Osteocyte (in vitro differentiated cells): ENCODE measurements at regions not wholly inside any gene's neighbourhood (a gene's known extent, or its start where the extent isn't known, plus 50 kb on each side); places are given as distances from the start of the nearest gene placed in this dataset.
A peak's percentile ranks its signal among the peaks of the same experiment; 100 is the strongest.

Experiments
- DNase-seq: peaks from one replicate; pipeline ENCODE4 v3.0.0; 2021; ENCODE audit warnings: mixed read lengths; ENCODE audit not compliant: unreplicated experiment; ENCODE audit errors: extremely low spot score
- H3K27ac Mint-ChIP-seq: one replicate; pipeline ENCODE4 v1.8.0; 2021; ENCODE audit warnings: mild to moderate bottlenecking, mixed read lengths; ENCODE audit not compliant: unreplicated experiment
- H3K27me3 Mint-ChIP-seq: one replicate; pipeline ENCODE4 v1.8.0; 2021; ENCODE audit warnings: mixed read lengths; ENCODE audit not compliant: unreplicated experiment
- H3K36me3 Mint-ChIP-seq: one replicate; pipeline ENCODE4 v1.8.0; 2021; ENCODE audit warnings: mixed read lengths; ENCODE audit not compliant: unreplicated experiment
- H3K4me1 Mint-ChIP-seq: one replicate; pipeline ENCODE4 v1.8.0; 2021; ENCODE audit warnings: mixed read lengths; ENCODE audit not compliant: unreplicated experiment
- H3K4me3 Mint-ChIP-seq: one replicate; pipeline ENCODE4 v1.8.0; 2021; ENCODE audit warnings: mild to moderate bottlenecking, moderate library complexity, mixed read lengths; ENCODE audit not compliant: unreplicated experiment
- H3K9me3 Mint-ChIP-seq: one replicate; pipeline ENCODE4 v1.8.0; 2021; ENCODE audit warnings: mixed read lengths; ENCODE audit not compliant: unreplicated experiment
- TF ChIP-seq, protein P1 (sequence below): fragments of 200-600 bp; sonication (generic); IDR thresholded peaks from 2 replicates; pipeline ENCODE4 v1.5.0; 2021; ENCODE audit warnings: antibody characterized with exemption, mild to moderate bottlenecking, moderate library complexity

GRCh38 chr13:59326717-59327116 is 837.0 kb downstream of the DIAPH3 start:
- Mint-ChIP-seq H3K27me3 (no peaks in the 10 kb centered on the region), H3K4me3 (no peak overlapping the region), H3K4me1 (no peaks in the 10 kb centered on the region), H3K36me3 (no peaks in the 10 kb centered on the region), H3K27ac (no peak overlapping the region), H3K9me3 (no peaks in the 10 kb centered on the region)
- TF ChIP-seq, protein P1, sequence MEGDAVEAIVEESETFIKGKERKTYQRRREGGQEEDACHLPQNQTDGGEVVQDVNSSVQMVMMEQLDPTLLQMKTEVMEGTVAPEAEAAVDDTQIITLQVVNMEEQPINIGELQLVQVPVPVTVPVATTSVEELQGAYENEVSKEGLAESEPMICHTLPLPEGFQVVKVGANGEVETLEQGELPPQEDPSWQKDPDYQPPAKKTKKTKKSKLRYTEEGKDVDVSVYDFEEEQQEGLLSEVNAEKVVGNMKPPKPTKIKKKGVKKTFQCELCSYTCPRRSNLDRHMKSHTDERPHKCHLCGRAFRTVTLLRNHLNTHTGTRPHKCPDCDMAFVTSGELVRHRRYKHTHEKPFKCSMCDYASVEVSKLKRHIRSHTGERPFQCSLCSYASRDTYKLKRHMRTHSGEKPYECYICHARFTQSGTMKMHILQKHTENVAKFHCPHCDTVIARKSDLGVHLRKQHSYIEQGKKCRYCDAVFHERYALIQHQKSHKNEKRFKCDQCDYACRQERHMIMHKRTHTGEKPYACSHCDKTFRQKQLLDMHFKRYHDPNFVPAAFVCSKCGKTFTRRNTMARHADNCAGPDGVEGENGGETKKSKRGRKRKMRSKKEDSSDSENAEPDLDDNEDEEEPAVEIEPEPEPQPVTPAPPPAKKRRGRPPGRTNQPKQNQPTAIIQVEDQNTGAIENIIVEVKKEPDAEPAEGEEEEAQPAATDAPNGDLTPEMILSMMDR, result no peak
- DNase-seq, result no peak

GRCh38 chr13:59330764-59331163 is 833.0 kb downstream of the DIAPH3 start:
- no peak overlapping the region for H3K27ac Mint-ChIP-seq
- H3K36me3 Mint-ChIP-seq, result no peaks in the 10 kb centered on the region
- no peaks in the 10 kb centered on the region for H3K4me1 Mint-ChIP-seq
- no peak overlapping the region for H3K4me3 Mint-ChIP-seq
- no peaks in the 10 kb centered on the region for H3K9me3 Mint-ChIP-seq
- TF ChIP-seq, protein P1, result no peak
- H3K27me3 Mint-ChIP-seq, result no peaks in the 10 kb centered on the region
- no peak for DNase-seq

DNA sequence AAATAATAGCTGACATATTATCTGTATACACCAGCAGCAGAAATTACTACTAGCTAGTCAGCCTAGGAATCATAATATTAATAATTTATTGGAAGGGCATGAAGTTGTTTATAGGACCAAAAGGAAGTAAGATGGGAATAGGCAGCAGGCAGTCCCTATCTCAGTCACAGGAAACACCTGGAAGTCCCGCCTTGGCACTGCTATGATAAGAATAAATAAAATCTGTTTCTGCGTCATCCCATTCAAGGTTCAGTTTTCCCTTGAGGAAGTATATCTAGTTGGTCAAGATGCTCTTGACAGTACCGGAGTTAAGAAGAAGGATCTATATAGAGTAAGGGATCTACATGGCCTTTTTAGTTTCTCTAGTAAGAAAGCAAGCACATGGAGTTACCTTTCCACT is 830.8 kb downstream of the DIAPH3 start:
- Mint-ChIP-seq H3K4me1 (peaks cover 10% of the 10 kb centered on the region), H3K9me3 (no peaks in the 10 kb centered on the region), H3K4me3 (no peak overlapping the region), H3K27ac (no peak overlapping the region), H3K27me3 (no peaks in the 10 kb centered on the region), H3K36me3 (no peaks in the 10 kb centered on the region)
- no peak for DNase-seq
- TF ChIP-seq, protein P1, result no peak

- Mint-ChIP-seq H3K36me3 (no peaks in the 10 kb centered on the region), H3K4me1 (peaks cover 12% of the 10 kb centered on the region), H3K27ac (peak overlapping the region; percentile 73), H3K27me3 (no peaks in the 10 kb centered on the region), H3K9me3 (no peaks in the 10 kb centered on the region), H3K4me3 (peak overlapping the region; percentile 9)
- TF ChIP-seq, protein P1, result no peak
- no peak for DNase-seq
These were observed 826.7 kb downstream of the DIAPH3 start for GRCh38 chr13:59337070-59337469.

DNA sequence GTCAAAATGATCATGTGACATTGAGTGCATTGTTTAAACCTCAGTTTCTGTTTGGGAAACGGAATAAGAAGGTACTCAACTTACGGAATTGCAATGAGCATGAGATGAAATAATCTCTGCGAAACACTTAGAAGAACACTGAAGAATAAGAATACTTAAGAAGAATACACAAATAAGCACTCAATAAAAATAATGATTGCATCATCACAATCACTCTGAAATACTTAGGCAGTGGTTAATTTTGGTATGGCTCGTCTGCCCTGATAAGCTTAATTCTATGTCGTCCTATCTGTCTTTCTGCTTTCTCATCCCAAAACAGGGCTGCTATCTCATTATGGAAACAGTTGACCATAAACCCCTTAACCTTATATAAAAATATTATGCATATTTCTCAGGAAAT is 823.6 kb downstream of the DIAPH3 start:
- H3K27ac Mint-ChIP-seq, result no peak overlapping the region
- no peak overlapping the region for H3K4me3 Mint-ChIP-seq
- H3K36me3 Mint-ChIP-seq, result no peaks in the 10 kb centered on the region
- peaks cover 7% of the 10 kb centered on the region for H3K9me3 Mint-ChIP-seq
- TF ChIP-seq, protein P1, result no peak
- H3K27me3 Mint-ChIP-seq, result no peaks in the 10 kb centered on the region
- peaks cover 19% of the 10 kb centered on the region for H3K4me1 Mint-ChIP-seq
- DNase-seq, result no peak
